SK-N-MC (cell line): ENCODE measurements at regions not wholly inside any gene's neighbourhood (a gene's known extent, or its start where the extent isn't known, plus 50 kb on each side); places are given as distances from the start of the nearest gene placed in this dataset.

Source experiments
- EZH2 ChIP-seq: fragments of 200-600 bp; sonication (generic); IDR thresholded peaks from one replicate; pipeline ENCODE4 v1.6.1; 2017; ENCODE audit warnings: antibody characterized with exemption
- FOXP2 ChIP-seq: optimal IDR thresholded peaks from 2 replicates; pipeline ENCODE3; 2011; ENCODE audit warnings: mild to moderate bottlenecking, moderate library complexity; ENCODE audit not compliant: insufficient read depth; ENCODE audit errors: extremely low read length, control extremely low read depth
- POLR2AphosphoS5 ChIP-seq: IDR thresholded peaks from 2 replicates; pipeline ENCODE4 v1.6.1; 2012; ENCODE audit warnings: mild to moderate bottlenecking, low read depth, low read length, borderline replicate concordance

DNA sequence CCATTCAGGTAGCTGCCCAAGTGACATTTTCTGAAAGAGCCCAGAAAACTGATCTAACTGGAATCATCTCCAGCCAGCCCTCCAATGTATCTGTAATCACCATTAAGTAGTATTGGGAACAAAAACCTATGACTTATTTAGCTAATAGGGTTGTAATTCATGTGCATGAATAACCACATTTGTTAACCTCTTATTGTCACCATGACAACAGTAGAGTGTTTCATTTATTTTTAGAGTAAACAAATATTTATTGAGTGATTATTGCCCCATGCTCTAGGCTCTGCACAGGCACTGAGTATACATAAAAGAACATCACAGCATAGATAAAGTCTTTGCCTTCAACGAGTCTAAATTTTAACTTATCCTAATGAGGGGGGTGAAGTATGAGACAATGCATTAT is 265.4 kb upstream of the UBE2E3 start:
- TF ChIP-seq EZH2 (no peak), POLR2AphosphoS5 (no peak), FOXP2 (no peak)
